Activated naive CD4-positive, alpha-beta T cell treated with anti-CD3 and anti-CD28 coated beads, Interleukin-2, amount 50 U/mL, for 72 hours (primary cell): ENCODE measurements at regions not wholly inside any gene's neighbourhood (a gene's known extent, or its start where the extent isn't known, plus 50 kb on each side); places are given as distances from the start of the nearest gene placed in this dataset.
"Not testable (repeated sequence)": the region's sequence is repeated elsewhere in the genome, so short reads cannot be mapped to it uniquely, and the experiment has no call there.

Experiments
- ATAC-seq, 2 donors: fragments of 150-1000 bp; cut with Tn5 transposase; 2 replicates each; pipeline ENCODE4 v1.10.0; 2021; ENCODE audit warnings: mild to moderate bottlenecking in 2 of 2, moderate library complexity in 2 of 2
- DNase-seq, 2 donors: peaks; one replicate each; pipeline ENCODE4 v3.0.0; 2021 to 2022; ENCODE audit warnings: low spot score in 2 of 2
- H3K27ac Mint-ChIP-seq, 2 donors: one replicate each; pipeline ENCODE4 v1.8.0; 2022; ENCODE audit warnings: mild to moderate bottlenecking in 2 of 2, mixed read lengths in 2 of 2
- H3K36me3 Mint-ChIP-seq, 2 donors: one replicate each; pipeline ENCODE4 v1.8.0; 2022; ENCODE audit warnings: mixed read lengths in 2 of 2
- H3K9me3 Mint-ChIP-seq, 2 donors: one replicate each; pipeline ENCODE4 v1.8.0; 2022; ENCODE audit warnings: mixed read lengths in 2 of 2

GRCh38 chr1:182299728-182300616 lies 91.6 kb downstream of the GLUL start:
- ATAC-seq (no peak), DNase-seq (peak in 1 of 2 donors; percentile 6)
- H3K36me3 Mint-ChIP-seq, result no peaks in the 10 kb centered on the region
- H3K9me3 Mint-ChIP-seq, result no peaks in the 10 kb centered on the region
- H3K27ac Mint-ChIP-seq, result peak overlapping the region; percentile 52 to 96

- not testable (repeated sequence) for ATAC-seq
Observed at GRCh38 chr1:182299054-182299727, 92.4 kb downstream of the GLUL start.

GRCh38 chr1:182297335-182297734 lies 94.3 kb downstream of the GLUL start:
- no peak for ATAC-seq
- no peak overlapping the region for H3K27ac Mint-ChIP-seq
- H3K36me3 Mint-ChIP-seq, result no peaks in the 10 kb centered on the region

More at GRCh38 chr1:182299054-182299727, 92.4 kb downstream of the GLUL start:
- H3K36me3 Mint-ChIP-seq, H3K9me3 Mint-ChIP-seq, DNase-seq: not testable (repeated sequence)
- H3K27ac Mint-ChIP-seq, result peak overlapping the region; percentile 52 to 96

GRCh38 chr1:182295697-182296096 lies 95.9 kb downstream of the GLUL start:
- DNase-seq (no peak), ATAC-seq (no peak)
- Mint-ChIP-seq H3K9me3 (peaks cover 0 to 3% of the 10 kb centered on the region in 2 donors), H3K36me3 (no peaks in the 10 kb centered on the region), H3K27ac (peak overlapping the region in 1 of 2 donors; percentile 43)

More at GRCh38 chr1:182297335-182297734, 94.3 kb downstream of the GLUL start:
- H3K9me3 Mint-ChIP-seq, result no peaks in the 10 kb centered on the region
- no peak for DNase-seq

GRCh38 chr1:182293119-182293589 lies 98.4 kb downstream of the GLUL start:
- H3K27ac Mint-ChIP-seq, result no peak overlapping the region
- ATAC-seq (no peak), DNase-seq (no peak)
- no peaks in the 10 kb centered on the region for H3K36me3 Mint-ChIP-seq
- H3K9me3 Mint-ChIP-seq, result peaks cover 0 to 5% of the 10 kb centered on the region in 2 donors

- H3K9me3 Mint-ChIP-seq, result peaks cover 0 to 5% of the 10 kb centered on the region in 2 donors
- DNase-seq (no peak), ATAC-seq (no peak)
- H3K27ac Mint-ChIP-seq, result no peak overlapping the region
- H3K36me3 Mint-ChIP-seq, result no peaks in the 10 kb centered on the region
Observed at GRCh38 chr1:182292193-182292741, 99.3 kb downstream of the GLUL start.

GRCh38 chr1:182291584-182292192 lies 99.9 kb downstream of the GLUL start:
- Mint-ChIP-seq H3K9me3 (peaks cover 0 to 5% of the 10 kb centered on the region in 2 donors), H3K36me3 (no peaks in the 10 kb centered on the region), H3K27ac (no peak overlapping the region)
- no peak for DNase-seq
- no peak for ATAC-seq

- Mint-ChIP-seq H3K27ac (no peak overlapping the region), H3K36me3 (no peaks in the 10 kb centered on the region), H3K9me3 (peaks cover 0 to 5% of the 10 kb centered on the region in 2 donors)
- DNase-seq (no peak), ATAC-seq (no peak)
Observed at GRCh38 chr1:182288749-182289604, 102.6 kb downstream of the GLUL start.

GRCh38 chr1:182286761-182287160 lies 104.8 kb downstream of the GLUL start:
- Mint-ChIP-seq H3K27ac (no peak overlapping the region), H3K9me3 (peaks cover 0 to 5% of the 10 kb centered on the region in 2 donors), H3K36me3 (no peaks in the 10 kb centered on the region)
- no peak for ATAC-seq
- DNase-seq, result no peak

- H3K9me3 Mint-ChIP-seq, result no peaks in the 10 kb centered on the region
Observed at GRCh38 chr1:182283746-182284544, 107.6 kb downstream of the GLUL start.

GRCh38 chr1:182281541-182281940 lies 110.0 kb downstream of the GLUL start:
- no peak for ATAC-seq
- no peaks in the 10 kb centered on the region for H3K36me3 Mint-ChIP-seq
- H3K9me3 Mint-ChIP-seq, result no peaks in the 10 kb centered on the region
- peak overlapping the region in 1 of 2 donors; percentile 65 for H3K27ac Mint-ChIP-seq
- DNase-seq, result no peak

More at GRCh38 chr1:182283746-182284544, 107.6 kb downstream of the GLUL start:
- Mint-ChIP-seq H3K27ac (no peak overlapping the region), H3K36me3 (no peaks in the 10 kb centered on the region)
- ATAC-seq (no peak), DNase-seq (no peak)

- H3K27ac Mint-ChIP-seq, result no peak overlapping the region
- DNase-seq (no peak), ATAC-seq (no peak)
- no peaks in the 10 kb centered on the region for H3K9me3 Mint-ChIP-seq
- H3K36me3 Mint-ChIP-seq, result no peaks in the 10 kb centered on the region
Observed at GRCh38 chr1:182280504-182280900, 111.1 kb downstream of the GLUL start.

GRCh38 chr1:182279724-182280503 lies 111.7 kb downstream of the GLUL start:
- H3K27ac Mint-ChIP-seq, result no peak overlapping the region
- H3K36me3 Mint-ChIP-seq, result no peaks in the 10 kb centered on the region
- H3K9me3 Mint-ChIP-seq, result no peaks in the 10 kb centered on the region
- ATAC-seq, result no peak
- no peak for DNase-seq

GRCh38 chr1:182279302-182279701 lies 112.3 kb downstream of the GLUL start:
- ATAC-seq, result no peak
- Mint-ChIP-seq H3K36me3 (no peaks in the 10 kb centered on the region), H3K27ac (no peak overlapping the region), H3K9me3 (no peaks in the 10 kb centered on the region)
- DNase-seq, result no peak
